Uterus (tissue), 2 donors: ENCODE measurements at regions not wholly inside any gene's neighbourhood (a gene's known extent, or its start where the extent isn't known, plus 50 kb on each side); places are given as distances from the start of the nearest gene placed in this dataset.

Source experiments
- CTCF ChIP-seq, 4 experiments: fragments of 200-600 bp in 2 of 4; fragments of 450-650 bp in 2 of 4; sonication (generic) in 2 of 4; IDR thresholded peaks; one replicate each; pipeline ENCODE4 v1.5.1; 2016 to 2019; ENCODE audit warnings: antibody characterized with exemption in 4 of 4, mild to moderate bottlenecking in 2 of 4, moderate library complexity in 1 of 4
- POLR2A ChIP-seq, 2 donors: fragments of 450-650 bp; IDR thresholded peaks; one replicate each; pipeline ENCODE4 v1.6.1; 2016; ENCODE audit warnings: antibody characterized with exemption in 2 of 2, mild to moderate bottlenecking in 1 of 2, moderate library complexity in 1 of 2

- peak in 3 of 4 experiments; percentile 8 to 19 (median 14) for TF ChIP-seq CTCF (IDR thresholded peaks at IDR 0.05)
- TF ChIP-seq POLR2A (IDR thresholded peaks at IDR 0.05) = no peak
Observed at GRCh38 chr7:25392588-25393338, 164.5 kb upstream of the NPVF start.
